Fibroblast of the aortic adventitia (primary cell): ENCODE measurements at regions not wholly inside any gene's neighbourhood (a gene's known extent, or its start where the extent isn't known, plus 50 kb on each side); places are given as distances from the start of the nearest gene placed in this dataset.

Experiments used
- DNase-seq: peaks from one replicate; pipeline ENCODE4 v3.0.0-alpha.2; 2010; ENCODE audit warnings: low read depth
- H3K4me3 ChIP-seq: 2 replicates; pipeline ENCODE4 v1.5.1; 2011; ENCODE audit warnings: low read depth, mild to moderate bottlenecking, control low read depth, low read length, moderate library complexity
- CTCF ChIP-seq: IDR thresholded peaks from 2 replicates; pipeline ENCODE4 v1.5.1; 2011; ENCODE audit warnings: mild to moderate bottlenecking, low read length, control low read depth, inconsistent platforms; ENCODE audit not compliant: insufficient read depth

DNA sequence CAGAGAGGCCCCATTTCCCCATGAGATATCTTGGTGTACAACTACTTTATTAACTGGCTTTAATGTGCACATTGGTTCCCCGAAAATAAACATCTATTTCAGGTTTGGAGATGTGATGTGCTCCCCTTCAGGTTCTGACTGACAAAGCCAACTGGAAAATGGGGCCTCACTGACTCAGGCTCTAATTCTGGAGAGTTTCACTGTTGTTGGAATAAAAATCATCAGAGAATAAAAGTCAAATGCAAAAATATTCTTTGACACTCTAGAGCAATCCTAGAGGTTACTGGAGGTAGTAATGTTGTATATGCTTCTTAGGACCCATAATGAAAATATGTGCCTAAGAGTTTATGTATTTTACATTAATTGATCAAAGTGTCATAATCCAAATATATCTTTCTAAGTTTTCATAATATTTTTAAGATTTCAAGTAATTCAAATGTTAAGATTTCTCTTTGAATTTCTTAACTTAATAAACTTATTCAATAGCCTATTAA lies 189.9 kb upstream of the COL3A1 start:
- peak; percentile 34 for TF ChIP-seq CTCF
- DNase-seq, result no peak
- H3K4me3 ChIP-seq, result no peak overlapping the region

DNA sequence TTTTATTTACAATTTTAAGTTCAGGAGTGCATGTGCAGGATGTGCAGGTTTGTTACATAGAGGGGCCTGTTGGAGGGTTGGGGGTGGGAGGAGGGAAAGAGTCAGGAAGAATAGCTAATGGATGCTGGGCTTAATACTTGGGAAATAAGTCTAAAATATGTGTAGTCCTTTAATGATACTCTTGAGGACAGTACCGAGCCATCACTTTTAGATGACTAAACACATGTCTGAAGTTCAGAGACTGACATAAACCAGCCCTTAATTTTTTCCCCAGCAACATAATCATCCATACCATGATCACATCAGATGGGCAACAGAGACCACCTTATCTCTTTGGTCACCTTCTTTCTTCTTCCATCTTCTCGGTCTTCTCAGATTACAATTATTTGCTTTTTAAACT lies 189.1 kb upstream of the COL3A1 start:
- H3K4me3 ChIP-seq, result no peak overlapping the region
- no peak for DNase-seq
- TF ChIP-seq CTCF, result no peak

- TF ChIP-seq CTCF, result no peak
- DNase-seq, result peak; percentile 87
- H3K4me3 ChIP-seq, result no peak overlapping the region
Measured at GRCh38 chr2:188785490-188785889, 188.7 kb upstream of the COL3A1 start.

- peak; percentile 94 for DNase-seq
- peak overlapping the region; percentile 26 for H3K4me3 ChIP-seq
- TF ChIP-seq CTCF, result no peak
Measured at GRCh38 chr2:188786368-188786841, 187.8 kb upstream of the COL3A1 start.

DNA sequence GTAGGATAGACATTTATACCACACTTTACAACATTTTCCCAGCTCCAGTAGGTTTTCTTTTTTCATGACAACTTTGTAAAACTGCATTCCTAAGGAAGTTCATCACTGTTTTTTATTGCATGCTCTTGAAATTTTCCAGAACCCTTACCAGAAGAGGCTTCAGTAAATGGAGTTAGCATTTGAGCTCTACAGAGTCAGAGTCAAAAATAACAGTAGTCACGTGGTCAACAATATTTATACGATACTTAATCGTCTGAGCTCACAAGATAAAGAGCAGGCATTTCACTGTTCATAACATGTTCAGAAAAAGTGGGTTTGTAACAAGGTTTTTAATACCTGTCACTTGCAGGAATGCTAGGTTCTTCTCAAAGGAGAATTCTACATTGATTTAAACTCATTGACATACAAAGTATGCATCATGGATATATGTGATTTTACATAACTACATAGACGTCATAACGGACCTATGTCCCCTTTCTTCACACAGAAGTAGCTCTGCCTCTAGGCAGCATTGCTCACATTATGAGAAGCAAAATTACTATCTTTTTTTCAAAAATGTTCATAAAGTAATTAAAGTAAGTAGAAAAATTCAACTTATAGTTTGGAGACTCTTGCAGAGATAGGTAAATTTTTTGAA lies 187.0 kb upstream of the COL3A1 start:
- peak; percentile 95 for DNase-seq
- TF ChIP-seq CTCF, result no peak
- H3K4me3 ChIP-seq, result peak overlapping the region; percentile 29

DNA sequence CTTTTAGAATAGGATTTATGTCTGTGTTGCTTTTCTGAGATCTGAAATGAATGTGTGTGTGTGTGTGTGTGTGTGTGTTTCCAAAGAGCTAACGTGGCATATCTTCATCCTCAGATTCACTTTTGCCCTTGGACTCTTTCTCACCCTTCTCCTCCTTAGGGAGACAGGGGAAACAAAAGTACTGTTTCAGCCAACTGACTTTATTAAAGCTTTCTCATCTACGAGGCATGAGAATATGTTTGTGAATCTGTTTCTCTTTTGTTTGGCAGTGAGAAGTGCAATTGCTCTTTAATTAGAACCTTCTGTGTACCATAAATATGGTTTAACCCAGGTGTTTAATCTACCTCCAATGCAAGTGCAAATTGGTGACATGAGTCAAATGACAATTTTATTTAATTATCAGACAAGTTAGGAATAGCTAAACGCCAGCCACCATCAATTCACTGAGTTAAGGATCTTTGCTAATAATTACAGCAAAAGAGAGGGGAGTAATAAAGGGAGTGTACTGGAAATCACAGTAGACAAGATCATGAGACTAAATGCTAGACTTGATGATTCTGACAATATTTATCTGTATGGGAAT lies 186.4 kb upstream of the COL3A1 start:
- DNase-seq, result peak; percentile 86
- TF ChIP-seq CTCF, result no peak
- no peak overlapping the region for H3K4me3 ChIP-seq

GRCh38 chr2:188788621-188789020 lies 185.6 kb upstream of the COL3A1 start:
- DNase-seq, result peak; percentile 95
- no peak overlapping the region for H3K4me3 ChIP-seq
- TF ChIP-seq CTCF, result no peak
